ENCODE measurements at regions not wholly inside any gene's neighbourhood (a gene's known extent, or its start where the extent isn't known, plus 50 kb on each side); places are given as distances from the start of the nearest gene placed in this dataset.

GRCh38 chr3:74564560-74564959, 49.9 kb downstream of the CNTN3 start:
- DNase-seq (ENCODE audit: low spot score) = no peak

GRCh38 chr3:74562558-74563269, 51.7 kb downstream of the CNTN3 start:
- DNase-seq (ENCODE audit: low spot score) = no peak

GRCh38 chr3:74561881-74562280, 52.6 kb downstream of the CNTN3 start:
- DNase-seq (ENCODE audit: low spot score) = no peak

GRCh38 chr3:74559261-74559660, 55.2 kb downstream of the CNTN3 start:
- no peak for DNase-seq (ENCODE audit: low spot score)

- no peak for DNase-seq (ENCODE audit: low spot score)
These were observed 63.8 kb downstream of the CNTN3 start for GRCh38 chr3:74550686-74551085.

- DNase-seq (ENCODE audit: low spot score) = no peak
These were observed 68.0 kb downstream of the CNTN3 start for GRCh38 chr3:74546426-74546825.

GRCh38 chr3:74542441-74542840, 72.0 kb downstream of the CNTN3 start:
- DNase-seq (ENCODE audit: low spot score) = no peak

- DNase-seq (ENCODE audit: low spot score) = no peak
These were observed 74.6 kb downstream of the CNTN3 start for GRCh38 chr3:74539876-74540275.

- DNase-seq (ENCODE audit: low spot score) = no peak
These were observed 75.8 kb downstream of the CNTN3 start for GRCh38 chr3:74538669-74539068.

- DNase-seq (ENCODE audit: low spot score) = no peak
These were observed 76.6 kb downstream of the CNTN3 start for GRCh38 chr3:74537857-74538256.

- no peak for DNase-seq (ENCODE audit: low spot score)
These were observed 77.3 kb downstream of the CNTN3 start for GRCh38 chr3:74537164-74537563.

- DNase-seq (ENCODE audit: low spot score) = no peak
These were observed 79.2 kb downstream of the CNTN3 start for GRCh38 chr3:74535281-74535680.

- DNase-seq (ENCODE audit: low spot score) = no peak
These were observed 79.8 kb downstream of the CNTN3 start for GRCh38 chr3:74534611-74535010.

- DNase-seq (ENCODE audit: low spot score) = no peak
These were observed 82.0 kb downstream of the CNTN3 start for GRCh38 chr3:74532446-74532845.

GRCh38 chr3:74531491-74531890, 83.0 kb downstream of the CNTN3 start:
- no peak for DNase-seq (ENCODE audit: low spot score)

GRCh38 chr3:74529145-74529544, 85.3 kb downstream of the CNTN3 start:
- no peak for DNase-seq (ENCODE audit: low spot score)

- no peak for DNase-seq (ENCODE audit: low spot score)
These were observed 86.9 kb downstream of the CNTN3 start for GRCh38 chr3:74527566-74527965.

- DNase-seq (ENCODE audit: low spot score) = no peak
These were observed 90.6 kb downstream of the CNTN3 start for GRCh38 chr3:74523811-74524210.

GRCh38 chr3:74520895-74521294, 93.6 kb downstream of the CNTN3 start:
- DNase-seq (ENCODE audit: low spot score) = no peak

- DNase-seq (ENCODE audit: low spot score) = no peak
These were observed 95.8 kb downstream of the CNTN3 start for GRCh38 chr3:74518610-74519009.

- DNase-seq (ENCODE audit: low spot score) = no peak
These were observed 98.4 kb downstream of the CNTN3 start for GRCh38 chr3:74516019-74516418.

GRCh38 chr3:74515451-74515850, 99.0 kb downstream of the CNTN3 start:
- DNase-seq (ENCODE audit: low spot score) = no peak

GRCh38 chr3:74511078-74511477, 103.4 kb downstream of the CNTN3 start:
- DNase-seq (ENCODE audit: low spot score) = no peak

- DNase-seq (ENCODE audit: low spot score) = no peak
These were observed 104.1 kb downstream of the CNTN3 start for GRCh38 chr3:74510261-74510818.
